AG09309 (cell line): ENCODE measurements at regions not wholly inside any gene's neighbourhood (a gene's known extent, or its start where the extent isn't known, plus 50 kb on each side); places are given as distances from the start of the nearest gene placed in this dataset.

Source experiments
- DNase-seq: peaks from one replicate; pipeline ENCODE4 v3.0.0-alpha.2; 2010; ENCODE audit warnings: low read depth
- H3K4me3 ChIP-seq: 2 replicates; pipeline ENCODE4 v1.5.1; 2011; ENCODE audit warnings: mild to moderate bottlenecking, low read depth, low read length, moderate library complexity; ENCODE audit not compliant: control insufficient read depth
- CTCF ChIP-seq: IDR thresholded peaks from 2 replicates; pipeline ENCODE4 v1.5.1; 2011; ENCODE audit warnings: mild to moderate bottlenecking, low read depth, low read length, inconsistent platforms; ENCODE audit not compliant: insufficient read depth, control insufficient read depth; ENCODE audit errors: missing control alignments

- no peak overlapping the region for H3K4me3 ChIP-seq
- no peak for DNase-seq
- TF ChIP-seq CTCF, result no peak
Measured at GRCh38 chr4:43089730-43090129, 197.2 kb downstream of the GRXCR1 start.

- no peak overlapping the region for H3K4me3 ChIP-seq
- TF ChIP-seq CTCF, result no peak
- no peak for DNase-seq
Measured at GRCh38 chr4:43103048-43103447, 210.5 kb downstream of the GRXCR1 start.

DNA sequence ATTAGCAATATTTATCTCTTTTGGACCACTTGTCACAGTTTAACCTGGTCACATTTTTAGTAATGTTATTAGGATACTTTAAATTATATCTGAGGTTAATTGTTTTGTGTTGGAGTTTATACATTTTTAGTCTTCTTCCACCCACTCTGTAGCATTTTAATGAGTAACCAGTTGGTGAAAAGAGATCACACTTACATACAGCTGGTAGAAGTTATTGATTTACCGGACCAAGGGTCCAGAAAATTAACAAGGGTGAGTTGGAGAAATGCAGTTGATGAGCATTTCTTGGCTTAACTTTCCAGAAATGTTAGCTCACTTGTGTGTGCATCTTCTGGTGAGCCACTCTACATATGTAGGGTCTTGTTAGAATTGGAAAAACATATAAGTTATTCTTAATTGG lies 219.6 kb downstream of the GRXCR1 start:
- no peak for TF ChIP-seq CTCF
- H3K4me3 ChIP-seq, result no peak overlapping the region
- DNase-seq, result no peak

- DNase-seq, result no peak
- no peak overlapping the region for H3K4me3 ChIP-seq
- no peak for TF ChIP-seq CTCF
Measured at GRCh38 chr4:43113196-43113595, 220.7 kb downstream of the GRXCR1 start.

- no peak for TF ChIP-seq CTCF
- no peak for DNase-seq
- H3K4me3 ChIP-seq, result no peak overlapping the region
Measured at GRCh38 chr4:43126595-43126994, 234.1 kb downstream of the GRXCR1 start.

DNA sequence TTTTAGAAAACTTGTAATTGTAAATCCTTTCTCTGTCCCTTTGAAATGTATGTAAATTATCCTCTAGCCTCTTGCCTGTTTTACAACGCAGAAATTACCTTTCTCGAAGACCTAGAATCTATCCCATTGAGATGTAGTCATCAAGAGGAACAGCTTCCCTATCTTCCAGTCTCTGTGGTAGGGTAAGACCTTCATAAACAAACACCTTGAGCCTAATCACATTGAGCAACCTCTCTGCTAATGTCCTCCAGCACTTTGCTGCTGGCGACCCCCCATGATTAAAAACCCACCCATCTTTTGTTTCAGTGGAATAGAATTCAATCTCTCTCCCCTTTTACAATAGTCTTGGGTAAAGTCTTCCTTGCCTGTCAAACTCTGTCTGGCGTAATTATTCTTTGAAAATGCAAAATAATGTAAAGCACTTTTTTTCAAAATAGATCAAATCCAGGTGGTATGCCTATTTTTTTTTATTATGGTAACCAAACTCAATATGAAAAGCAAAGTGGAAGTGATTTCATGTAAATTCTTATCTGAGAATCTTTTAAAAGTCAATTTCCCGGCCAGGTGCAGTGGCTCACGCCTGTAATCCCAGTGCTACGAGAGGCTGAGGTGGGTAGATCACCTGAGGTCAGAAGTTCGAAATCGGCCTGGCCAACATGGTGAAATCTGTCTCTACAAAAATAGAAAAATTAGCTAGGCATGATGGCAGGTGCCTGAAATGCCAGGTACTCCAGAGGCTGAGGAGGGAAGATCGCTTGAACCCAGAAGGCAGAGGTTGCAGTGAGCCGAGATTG lies 237.9 kb downstream of the GRXCR1 start:
- no peak for TF ChIP-seq CTCF
- H3K4me3 ChIP-seq, result no peak overlapping the region
- DNase-seq, result no peak

GRCh38 chr4:43132010-43132582 lies 239.6 kb downstream of the GRXCR1 start:
- TF ChIP-seq CTCF, result peak; percentile 54
- H3K4me3 ChIP-seq, result no peak overlapping the region
- no peak for DNase-seq
